H1 (cell line): ENCODE measurements at regions not wholly inside any gene's neighbourhood (a gene's known extent, or its start where the extent isn't known, plus 50 kb on each side); places are given as distances from the start of the nearest gene placed in this dataset.

ENCODE experiments used
- CHD2 ChIP-seq: IDR thresholded peaks from 2 replicates; pipeline ENCODE4 v1.6.1; 2012; ENCODE audit warnings: low read length, improper control_type of control experiment
- E2F6 ChIP-seq: IDR thresholded peaks from 2 replicates; pipeline ENCODE4 v1.6.1; 2012; ENCODE audit warnings: inconsistent platforms
- HDAC6 ChIP-seq: IDR thresholded peaks from one replicate; pipeline ENCODE4 v1.7.1; 2012; ENCODE audit warnings: low read depth, mild to moderate bottlenecking, inconsistent platforms, low read length, moderate library complexity
- KDM4A ChIP-seq: IDR thresholded peaks from one replicate; pipeline ENCODE4 v1.7.1; 2012; ENCODE audit warnings: low read depth, mild to moderate bottlenecking, moderate library complexity, low read length, inconsistent platforms; ENCODE audit not compliant: severe bottlenecking
- NRF1 ChIP-seq: IDR thresholded peaks from 2 replicates; pipeline ENCODE4 v1.6.1; 2011; ENCODE audit warnings: mild to moderate bottlenecking, low read depth, low read length, improper control_type of control experiment

GRCh38 chr4:127449449-127449848, 183.3 kb upstream of the INTU start (continued):
- no peak for TF ChIP-seq E2F6
- no peak for TF ChIP-seq NRF1
- TF ChIP-seq KDM4A, result no peak
- TF ChIP-seq HDAC6, result no peak
- TF ChIP-seq CHD2, result no peak
